HCT116 (cell line): ENCODE measurements at regions not wholly inside any gene's neighbourhood (a gene's known extent, or its start where the extent isn't known, plus 50 kb on each side); places are given as distances from the start of the nearest gene placed in this dataset.

ENCODE experiments used
- ATAC-seq: fragments of 200-7000 bp; cut with Tn5 transposase; 2 replicates; pipeline ENCODE4 v1.9.1; 2020; ENCODE audit warnings: mild to moderate bottlenecking, moderate library complexity
- BruUV-seq: library from RNA; stranded (reverse); fragments of 400-500 nt; replicated peaks from 2 replicates; lab custom pipeline; 2021; lab: Mats Ljungman, UMichigan
- CTCF ChIA-PET: fragments of 300-600 bp; sonication (Branson Sonifier 250); formaldehyde crosslinking; loops from one replicate; lab custom pipeline; 2021; ENCODE audit warnings: antibody characterized with exemption; lab: Charles Lee
- POLR2A ChIA-PET: fragments of 300-600, 350-600 bp; sonication (Branson Sonifier 250); formaldehyde crosslinking; loops from one replicate; lab custom pipeline; 2021; ENCODE audit warnings: antibody characterized with exemption; lab: Charles Lee
- RAD21 ChIA-PET, 2 experiments: fragments of 300-600 bp; sonication (Branson Sonifier 250); formaldehyde crosslinking; loops; one replicate each; lab custom pipeline; 2023; ENCODE audit warnings: low total read pairs in 2 of 2; ENCODE audit not compliant: uncharacterized antibody in 2 of 2, unreplicated experiment in 2 of 2, low non-redundant PET in 1 of 2; lab: Charles Lee
- DNase-seq: peaks from one replicate; pipeline ENCODE4 v3.0.0-alpha.2; 2010; ENCODE audit warnings: low read depth, low spot score
- H2AFZ ChIP-seq: fragments of 200-600 bp; shearing (Covaris generic), sonication (generic); 2 replicates; pipeline ENCODE4 v1.6.1; 2017; ENCODE audit warnings: low read depth, mixed run types, mixed read lengths, antibody characterized with exemption, low read length; ENCODE audit not compliant: poor library complexity, severe bottlenecking
- H3K27ac ChIP-seq: 2 replicates; pipeline ENCODE4 v1.5.1; 2012; ENCODE audit warnings: low read depth, low read length
- H3K27me3 ChIP-seq: fragments of 200-600 bp; sonication (generic); 2 replicates; pipeline ENCODE4 v1.6.1; 2016; ENCODE audit warnings: mixed run types, low read length, mixed read lengths; ENCODE audit not compliant: insufficient read depth
- H3K36me3 ChIP-seq, 2 experiments: fragments of 200-500 bp in 1 of 2; fragments of 200-600 bp in 1 of 2; sonication (Bioruptor generic) in 1 of 2; sonication (generic) in 1 of 2; 2 replicates each; pipeline versions ENCODE4 v1.5.1 to v1.6.1; 2014 to 2016; ENCODE audit warnings: low read length in 2 of 2, inconsistent platforms in 1 of 2, mixed read lengths in 1 of 2, mixed run types in 1 of 2; ENCODE audit not compliant: insufficient read depth in 2 of 2, control insufficient read depth in 1 of 2
- H3K4me1 ChIP-seq, 2 experiments: fragments of 200-600 bp in 1 of 2; sonication (generic) in 1 of 2; 2 replicates each; pipeline versions ENCODE4 v1.5.1 to v1.6.1; 2012 to 2017; ENCODE audit warnings: low read length in 2 of 2, inconsistent platforms in 1 of 2, mild to moderate bottlenecking in 1 of 2, mixed read lengths in 1 of 2, mixed run types in 1 of 2, moderate library complexity in 1 of 2; ENCODE audit not compliant: insufficient read depth in 2 of 2, control insufficient read depth in 1 of 2
- H3K4me2 ChIP-seq: fragments of 200-600 bp; sonication (generic); 2 replicates; pipeline ENCODE4 v1.6.1; 2017; ENCODE audit warnings: mixed run types, low read length, mixed read lengths
- H3K4me3 ChIP-seq, 2 experiments: fragments of 200-600 bp in 1 of 2; sonication (generic) in 1 of 2; replicated peaks in 1 of 2; 2 replicates each; pipeline ENCODE4 v1.5.1; 2011 to 2016; ENCODE audit warnings: low read length in 2 of 2, control low read depth in 1 of 2, low read depth in 1 of 2, mild to moderate bottlenecking in 1 of 2, mixed read lengths in 1 of 2, mixed run types in 1 of 2
- H3K79me2 ChIP-seq: fragments of 200-600 bp; sonication (generic); 2 replicates; pipeline ENCODE4 v1.6.1; 2017; ENCODE audit warnings: mild to moderate bottlenecking, mixed run types, low read length, moderate library complexity, mixed read lengths; ENCODE audit not compliant: insufficient read depth
- H3K9ac ChIP-seq: fragments of 200-600 bp; sonication (generic); 2 replicates; pipeline ENCODE4 v1.6.1; 2016; ENCODE audit warnings: low read length, mixed read lengths
- H3K9me2 ChIP-seq: fragments of 200-600 bp; sonication (generic), shearing (Covaris generic); 2 replicates; pipeline ENCODE4 v1.6.1; 2017; ENCODE audit warnings: mixed run types, mild to moderate bottlenecking, moderate library complexity; ENCODE audit not compliant: insufficient read depth
- H3K9me3 ChIP-seq, 2 experiments: fragments of 200-500 bp in 1 of 2; fragments of 200-600 bp in 1 of 2; sonication (Bioruptor generic) in 1 of 2; sonication (generic) in 1 of 2; 2 replicates each; pipeline ENCODE4 v1.6.1; 2014 to 2017; ENCODE audit warnings: low read length in 2 of 2, mixed read lengths in 2 of 2, inconsistent platforms in 1 of 2, low read depth in 1 of 2, mild to moderate bottlenecking in 1 of 2, mixed run types in 1 of 2, moderate library complexity in 1 of 2; ENCODE audit not compliant: control insufficient read depth in 1 of 2, insufficient read depth in 1 of 2
- H4K20me1 ChIP-seq: fragments of 200-600 bp; sonication (generic), shearing (Covaris generic); 2 replicates; pipeline ENCODE4 v1.6.1; 2017; ENCODE audit warnings: mixed run types, mild to moderate bottlenecking, moderate library complexity; ENCODE audit not compliant: insufficient read depth
- CEBPB ChIP-seq: IDR thresholded peaks from 2 replicates; pipeline ENCODE4 v1.6.1; 2012; ENCODE audit warnings: low read depth
- CTCF ChIP-seq, 3 experiments: fragments of 200-600 bp in 1 of 3; sonication (generic) in 1 of 3; IDR thresholded peaks in 2 of 3; conservative IDR thresholded peaks in 1 of 3; 2 replicates each; pipeline ENCODE4 v1.5.1; 2012 to 2017; ENCODE audit warnings: low read depth in 2 of 3, low read length in 2 of 3, antibody characterized with exemption in 1 of 3, borderline replicate concordance in 1 of 3, control low read depth in 1 of 3, mild to moderate bottlenecking in 1 of 3, mixed read lengths in 1 of 3, mixed run types in 1 of 3, moderate library complexity in 1 of 3; ENCODE audit not compliant: insufficient read depth in 1 of 3
- FOSL1 ChIP-seq: IDR thresholded peaks from 2 replicates; pipeline ENCODE4 v1.6.1; 2012; ENCODE audit warnings: low read depth
- MAX ChIP-seq: IDR thresholded peaks from 2 replicates; pipeline ENCODE4 v1.6.1; 2012
- POLR2A ChIP-seq: IDR thresholded peaks from 2 replicates; pipeline ENCODE4 v1.7.0; 2011; ENCODE audit warnings: borderline replicate concordance; ENCODE audit not compliant: insufficient read depth, insufficient read length; ENCODE audit errors: extremely low read depth
- POLR2AphosphoS5 ChIP-seq: IDR thresholded peaks from 2 replicates; pipeline ENCODE4 v1.6.1; 2011; ENCODE audit warnings: mild to moderate bottlenecking, low read depth, low read length, moderate library complexity
- SIN3A ChIP-seq: IDR thresholded peaks from 2 replicates; pipeline ENCODE4 v1.6.1; 2012; ENCODE audit warnings: low read depth
- ZNF274 ChIP-seq: fragments of 200-500 bp; sonication (Bioruptor generic); IDR thresholded peaks from 2 replicates; pipeline ENCODE4 v1.6.1; 2014; ENCODE audit warnings: mild to moderate bottlenecking, low read depth, low read length, inconsistent platforms
- intact Hi-C: fragments of 100-400 bp; cut with micrococcal nuclease; formaldehyde crosslinking; loops from 2 replicates; pipeline ENCODE4 v1.10.0; 2022

GRCh38 chr2:234788841-234789240, 163.0 kb upstream of the SH3BP4 start:
- H3K79me2 ChIP-seq: no peaks in the 10 kb centered on the region
- no peaks in the 10 kb centered on the region for H4K20me1 ChIP-seq
- ChIA-PET RAD21 (no interaction called here), CTCF (no interaction called here)
- H3K9me3 ChIP-seq: no peaks in the 10 kb centered on the region
- no peaks in the 10 kb centered on the region for H3K4me1 ChIP-seq
- intact Hi-C loops: no loop called here
- no peak for DNase-seq
- H3K4me3 ChIP-seq: no peak overlapping the region
- no peak for ATAC-seq
- H3K9me2 ChIP-seq: no peaks in the 10 kb centered on the region
- no peak overlapping the region for H3K9ac ChIP-seq
- no peak overlapping the region for H3K4me2 ChIP-seq
- no peaks in the 10 kb centered on the region for H3K27me3 ChIP-seq
- no peak for TF ChIP-seq MAX
- TF ChIP-seq, all 23 proteins: peak for 0
- BruUV-seq: no TSS peak
- POLR2A ChIA-PET: no interaction called here
- H3K36me3 ChIP-seq: no peaks in the 10 kb centered on the region
- no peak overlapping the region for H3K27ac ChIP-seq
- H2AFZ ChIP-seq: no peak overlapping the region

GRCh38 chr2:234788381-234788780, 163.4 kb upstream of the SH3BP4 start:
- Histone ChIP-seq H3K36me3 (no peaks in the 10 kb centered on the region), H3K4me1 (no peaks in the 10 kb centered on the region), H3K4me2 (no peak overlapping the region), H4K20me1 (no peaks in the 10 kb centered on the region), H3K4me3 (no peak overlapping the region), H3K27ac (no peak overlapping the region), H2AFZ (no peak overlapping the region), H3K9me3 (no peaks in the 10 kb centered on the region), H3K79me2 (no peaks in the 10 kb centered on the region), H3K27me3 (no peaks in the 10 kb centered on the region)
- RAD21 ChIA-PET: no interaction called here
- CTCF ChIA-PET: no interaction called here
- POLR2A ChIA-PET: no interaction called here
- DNase-seq: no peak
- no TSS peak for BruUV-seq
- TF ChIP-seq ZNF274 (no peak), POLR2A (no peak), CTCF (IDR thresholded peaks at IDR 0.05 in 2 of 3, conservative IDR thresholded peaks at IDR 0.05 in 1 of 3; ENCODE audit: borderline replicate concordance in 1 of 3, insufficient read depth in 1 of 3, low read depth in 2 of 3, low read length in 2 of 3) (no peak), SIN3A (no peak), POLR2AphosphoS5 (no peak), MAX (no peak), FOSL1 (no peak), CEBPB (no peak)
- TF ChIP-seq, all 23 proteins: peak for 0
- Histone ChIP-seq H3K9me2 (no peaks in the 10 kb centered on the region), H3K9ac (no peak overlapping the region)
- ATAC-seq: no peak
- intact Hi-C loops: no loop called here
